PC-3 (cell line): ENCODE measurements at regions not wholly inside any gene's neighbourhood (a gene's known extent, or its start where the extent isn't known, plus 50 kb on each side); places are given as distances from the start of the nearest gene placed in this dataset.

Experiments
- CTCF ChIP-seq: fragments of 300-600 bp; sonication (generic); conservative IDR thresholded peaks from 2 replicates; pipeline ENCODE4 v1.5.1; 2017; ENCODE audit warnings: antibody characterized with exemption, low read depth, mild to moderate bottlenecking, low read length
- EZH2 ChIP-seq: fragments of 300-600 bp; sonication (generic); IDR thresholded peaks from one replicate; pipeline ENCODE4 v1.6.1; 2017; ENCODE audit warnings: antibody characterized with exemption, mild to moderate bottlenecking, low read length; ENCODE audit not compliant: unreplicated experiment
- EZH2phosphoT487 ChIP-seq: fragments of 300-600 bp; sonication (generic); IDR thresholded peaks from 2 replicates; pipeline ENCODE4 v1.6.1; 2018; ENCODE audit warnings: mild to moderate bottlenecking, antibody characterized with exemption, low read length, borderline replicate concordance

DNA sequence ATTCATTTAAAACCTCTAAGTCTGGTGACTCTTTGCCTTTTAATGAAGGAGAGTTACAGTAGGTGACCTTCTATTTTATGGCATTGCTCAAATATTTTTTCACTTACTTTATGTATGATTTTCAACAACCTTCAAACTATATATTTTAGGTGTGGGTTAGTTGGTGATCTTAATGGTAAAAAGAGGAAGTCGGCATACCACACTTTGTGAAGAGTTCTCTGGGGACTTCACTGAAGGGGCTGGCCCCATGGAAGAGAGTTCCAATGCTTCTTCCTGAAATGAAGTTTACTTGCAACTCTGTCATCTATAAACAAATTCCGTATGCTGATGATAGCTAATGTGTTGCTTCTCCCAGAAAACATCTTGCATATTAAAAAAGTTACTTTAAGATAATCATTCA is 647.0 kb upstream of the SGO1 start:
- no peak for TF ChIP-seq CTCF
- no peak for TF ChIP-seq EZH2
- no peak for TF ChIP-seq EZH2phosphoT487
